ENCODE measurements at regions not wholly inside any gene's neighbourhood (a gene's known extent, or its start where the extent isn't known, plus 50 kb on each side); places are given as distances from the start of the nearest gene placed in this dataset.
A peak's percentile ranks its signal among the peaks of the same experiment; 100 is the strongest.
"Not testable (repeated sequence)": the region's sequence is repeated elsewhere in the genome, so short reads cannot be mapped to it uniquely, and the experiment has no call there.

- Mint-ChIP-seq H3K27ac (no peak overlapping the region), H3K36me3 (peaks cover 0 to 4% (median 0%) of the 10 kb centered on the region in 5 donors), H3K9me3 (peaks cover 0 to 2% (median 0%) of the 10 kb centered on the region in 11 donors), H3K4me1 (peaks cover 0 to 4% (median 0%) of the 10 kb centered on the region in 7 donors), H3K4me3 (no peak overlapping the region), H3K27me3 (peaks cover 0 to 7% (median 0%) of the 10 kb centered on the region in 5 donors)
- DNase-seq (no peak), ATAC-seq (peak; percentile 78)
- ChIA-PET POLR2A (no interaction called here), CTCF (no interaction called here)
- intact Hi-C loops (cut with micrococcal nuclease): no loop called here
- no peak overlapping the region for H3K27ac ChIP-seq (ENCODE audit: low read depth, low read length)
- no peaks in the 10 kb centered on the region for H3K27me3 ChIP-seq (ENCODE audit: control insufficient read depth in 2 of 2, insufficient read depth in 2 of 2, low read length in 2 of 2)
- no peaks in the 10 kb centered on the region for H3K36me3 ChIP-seq (ENCODE audit: control insufficient read depth in 2 of 3, insufficient read depth in 3 of 3, low read length in 3 of 3)
- H3K4me3 ChIP-seq (ENCODE audit: low read length): no peak overlapping the region
- H3K4me1 ChIP-seq (ENCODE audit: control insufficient read depth in 2 of 2, insufficient read depth in 2 of 2, low read length in 2 of 2): no peaks in the 10 kb centered on the region
- H3K9me3 ChIP-seq (ENCODE audit: control insufficient read depth in 2 of 3, low read length in 3 of 3): no peaks in the 10 kb centered on the region
These were observed 55.9 kb upstream of the PIK3CB start for GRCh38 chr3:138890555-138891187.

GRCh38 chr3:138889792-138890191, 55.1 kb upstream of the PIK3CB start:
- Histone ChIP-seq H3K36me3 (ENCODE audit: control insufficient read depth in 2 of 3, insufficient read depth in 3 of 3, low read length in 3 of 3) (no peaks in the 10 kb centered on the region), H3K9me3 (ENCODE audit: control insufficient read depth in 2 of 3, low read length in 3 of 3) (no peaks in the 10 kb centered on the region), H3K4me3 (ENCODE audit: low read length) (no peak overlapping the region), H3K27ac (ENCODE audit: low read depth, low read length) (no peak overlapping the region), H3K4me1 (ENCODE audit: control insufficient read depth in 2 of 2, insufficient read depth in 2 of 2, low read length in 2 of 2) (no peaks in the 10 kb centered on the region), H3K27me3 (ENCODE audit: control insufficient read depth in 2 of 2, insufficient read depth in 2 of 2, low read length in 2 of 2) (no peaks in the 10 kb centered on the region)
- Mint-ChIP-seq H3K4me1 (peaks cover 0 to 4% (median 0%) of the 10 kb centered on the region in 7 donors), H3K27ac (no peak overlapping the region), H3K4me3 (no peak overlapping the region), H3K9me3 (peaks cover 0 to 2% (median 0%) of the 10 kb centered on the region in 11 donors), H3K27me3 (peaks cover 0 to 7% (median 0%) of the 10 kb centered on the region in 5 donors), H3K36me3 (peaks cover 0 to 4% (median 0%) of the 10 kb centered on the region in 5 donors)
- intact Hi-C loops (cut with micrococcal nuclease): no loop called here
- ATAC-seq (no peak), DNase-seq (no peak)
- POLR2A ChIA-PET: no interaction called here
- CTCF ChIA-PET: interaction anchor here (1.6 kb wide), 1 partner anchor 26 kb away, joined by 6 read pairs; no protein-coding TSS in a partner anchor

- H3K27ac Mint-ChIP-seq: no peak overlapping the region
- CTCF ChIA-PET: interaction anchor here (0.6 to 1.6 kb wide), 2 partner anchors 28 to 157 kb away, joined by 4 to 6 read pairs; no protein-coding TSS in a partner anchor
- Histone ChIP-seq H3K27me3 (ENCODE audit: control insufficient read depth in 2 of 2, insufficient read depth in 2 of 2, low read length in 2 of 2) (no peaks in the 10 kb centered on the region), H3K27ac (ENCODE audit: low read depth, low read length) (no peak overlapping the region), H3K9me3 (ENCODE audit: control insufficient read depth in 2 of 3, low read length in 3 of 3) (no peaks in the 10 kb centered on the region), H3K36me3 (ENCODE audit: control insufficient read depth in 2 of 3, insufficient read depth in 3 of 3, low read length in 3 of 3) (no peaks in the 10 kb centered on the region), H3K4me1 (ENCODE audit: control insufficient read depth in 2 of 2, insufficient read depth in 2 of 2, low read length in 2 of 2) (no peaks in the 10 kb centered on the region), H3K4me3 (ENCODE audit: low read length) (no peak overlapping the region)
- ATAC-seq: no peak
- peaks cover 0 to 2% (median 0%) of the 10 kb centered on the region in 11 donors for H3K9me3 Mint-ChIP-seq
- peaks cover 0 to 4% (median 0%) of the 10 kb centered on the region in 5 donors for H3K36me3 Mint-ChIP-seq
- peaks cover 0 to 4% (median 0%) of the 10 kb centered on the region in 7 donors for H3K4me1 Mint-ChIP-seq
- peaks cover 0 to 7% (median 0%) of the 10 kb centered on the region in 5 donors for H3K27me3 Mint-ChIP-seq
- DNase-seq: no peak
- no peak overlapping the region for H3K4me3 Mint-ChIP-seq
- intact Hi-C loops (cut with micrococcal nuclease): no loop called here
- POLR2A ChIA-PET: no interaction called here
These were observed 53.8 kb upstream of the PIK3CB start for GRCh38 chr3:138888560-138888959.

- H3K4me3 Mint-ChIP-seq; H3K9me3 Mint-ChIP-seq; DNase-seq; H3K4me1 Mint-ChIP-seq; H3K27ac Mint-ChIP-seq; POLR2A ChIA-PET; ATAC-seq; H3K4me3 ChIP-seq (ENCODE audit: low read length); intact Hi-C loops (cut with micrococcal nuclease); H3K27ac ChIP-seq (ENCODE audit: low read depth, low read length); H3K27me3 ChIP-seq (ENCODE audit: control insufficient read depth in 2 of 2, insufficient read depth in 2 of 2, low read length in 2 of 2); H3K4me1 ChIP-seq (ENCODE audit: control insufficient read depth in 2 of 2, insufficient read depth in 2 of 2, low read length in 2 of 2); H3K36me3 Mint-ChIP-seq; H3K9me3 ChIP-seq (ENCODE audit: control insufficient read depth in 2 of 3, low read length in 3 of 3); H3K36me3 ChIP-seq (ENCODE audit: control insufficient read depth in 2 of 3, insufficient read depth in 3 of 3, low read length in 3 of 3); H3K27me3 Mint-ChIP-seq: not testable (repeated sequence)
- CTCF ChIA-PET: interaction anchor here (0.5 kb wide), 1 partner anchor 1835 kb away, joined by 3 read pairs; no protein-coding TSS in a partner anchor
These were observed 51.4 kb upstream of the PIK3CB start for GRCh38 chr3:138886096-138886495.
